NCI-H748 treated with DMSO at 0.1 percent for 48 hours (cell line): ENCODE measurements at regions not wholly inside any gene's neighbourhood (a gene's known extent, or its start where the extent isn't known, plus 50 kb on each side); places are given as distances from the start of the nearest gene placed in this dataset.

Source experiments
- DNase-seq: peaks from one replicate; lab custom pipeline; 2025; lab: John Stamatoyannopoulos, UW

- no peak for DNase-seq
Observed at GRCh38 chr1:14039582-14040430, 339.8 kb downstream of the PRDM2 start.

- DNase-seq: no peak
Observed at GRCh38 chr1:14049965-14050364, 350.0 kb downstream of the PRDM2 start.

- DNase-seq: no peak
Observed at GRCh38 chr1:14055442-14056223, 355.6 kb downstream of the PRDM2 start.

GRCh38 chr1:14057640-14058039 lies 357.7 kb downstream of the PRDM2 start:
- no peak for DNase-seq

GRCh38 chr1:14061204-14061603 lies 361.2 kb downstream of the PRDM2 start:
- no peak for DNase-seq

- DNase-seq: no peak
Observed at GRCh38 chr1:14061722-14062121, 361.7 kb downstream of the PRDM2 start.

- no peak for DNase-seq
Observed at GRCh38 chr1:14062669-14063068, 362.7 kb downstream of the PRDM2 start.

- no peak for DNase-seq
Observed at GRCh38 chr1:14064649-14065442, 364.9 kb downstream of the PRDM2 start.

- DNase-seq: no peak
Observed at GRCh38 chr1:14065486-14065885, 365.5 kb downstream of the PRDM2 start.

- no peak for DNase-seq
Observed at GRCh38 chr1:14067036-14067435, 367.0 kb downstream of the PRDM2 start.

- no peak for DNase-seq
Observed at GRCh38 chr1:14067711-14068110, 367.7 kb downstream of the PRDM2 start.

- DNase-seq: no peak
Observed at GRCh38 chr1:14071581-14071980, 371.6 kb downstream of the PRDM2 start.

- DNase-seq: no peak
Observed at GRCh38 chr1:14080653-14081052, 380.7 kb downstream of the PRDM2 start.

- no peak for DNase-seq
Observed at GRCh38 chr1:14082331-14082730, 382.3 kb downstream of the PRDM2 start.

- DNase-seq: no peak
Observed at GRCh38 chr1:14083277-14083676, 383.3 kb downstream of the PRDM2 start.

- no peak for DNase-seq
Observed at GRCh38 chr1:14083706-14084105, 383.7 kb downstream of the PRDM2 start.

GRCh38 chr1:14090062-14090461 lies 390.1 kb downstream of the PRDM2 start:
- no peak for DNase-seq

- DNase-seq: no peak
Observed at GRCh38 chr1:14090531-14090930, 390.5 kb downstream of the PRDM2 start.

- DNase-seq: peak; percentile 64
Observed at GRCh38 chr1:14094611-14095400, 394.8 kb downstream of the PRDM2 start.

- no peak for DNase-seq
Observed at GRCh38 chr1:14098294-14098913, 398.4 kb downstream of the PRDM2 start.

- no peak for DNase-seq
Observed at GRCh38 chr1:14100444-14100843, 400.5 kb downstream of the PRDM2 start.
